GM23248 (cell line): ENCODE measurements at regions not wholly inside any gene's neighbourhood (a gene's known extent, or its start where the extent isn't known, plus 50 kb on each side); places are given as distances from the start of the nearest gene placed in this dataset.

Source experiments
- EZH2 ChIP-seq: fragments of 200-600 bp; sonication (generic); IDR thresholded peaks from 2 replicates; pipeline ENCODE4 v1.6.1; 2018; ENCODE audit warnings: antibody characterized with exemption, mild to moderate bottlenecking; ENCODE audit not compliant: insufficient read depth, poor library complexity, severe bottlenecking
- EZH2phosphoT487 ChIP-seq: fragments of 200-600 bp; sonication (generic); IDR thresholded peaks from 2 replicates; pipeline ENCODE4 v1.6.1; 2018; ENCODE audit warnings: antibody characterized with exemption, moderate library complexity, mild to moderate bottlenecking, low read depth; ENCODE audit not compliant: insufficient read depth

DNA sequence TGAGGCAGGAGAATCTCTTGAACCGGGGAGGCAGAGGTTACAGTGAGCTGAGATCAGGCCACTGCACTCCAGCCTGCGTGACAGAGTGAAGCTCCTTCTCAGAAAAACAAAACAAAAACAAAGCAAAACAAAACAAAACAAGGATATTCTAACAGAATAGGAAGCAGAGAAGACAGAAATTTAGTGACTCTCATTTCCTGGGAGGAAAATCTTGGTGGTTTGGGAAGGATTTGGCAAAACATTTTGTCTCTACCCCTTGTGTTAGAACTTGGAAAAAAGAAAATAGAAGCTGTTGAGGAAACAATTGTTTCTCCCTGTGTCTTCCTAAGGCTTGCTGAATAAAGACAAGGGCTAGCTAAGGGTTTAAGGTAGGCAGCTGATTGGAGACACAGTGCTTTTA lies 79.7 kb upstream of the PTPRR start:
- no peak for TF ChIP-seq EZH2
- TF ChIP-seq EZH2phosphoT487 = no peak
